HFFc6 (cell line): ENCODE measurements at regions not wholly inside any gene's neighbourhood (a gene's known extent, or its start where the extent isn't known, plus 50 kb on each side); places are given as distances from the start of the nearest gene placed in this dataset.

ENCODE experiments used
- DNase-seq: peaks from one replicate; pipeline ENCODE4 v3.0.0-alpha.2; 2018
- H3K27ac Mint-ChIP-seq: 2 replicates; pipeline ENCODE4 v1.8.0; 2020; ENCODE audit warnings: mild to moderate bottlenecking, mixed read lengths
- H3K27me3 Mint-ChIP-seq: 2 replicates; pipeline ENCODE4 v1.8.0; 2021; ENCODE audit warnings: mild to moderate bottlenecking, moderate library complexity, mixed read lengths; ENCODE audit not compliant: insufficient read depth
- H3K36me3 Mint-ChIP-seq: 2 replicates; pipeline ENCODE4 v1.8.0; 2021; ENCODE audit warnings: low read depth, mixed read lengths
- H3K4me1 Mint-ChIP-seq: 2 replicates; pipeline ENCODE4 v1.8.0; 2020; ENCODE audit warnings: low read depth, mixed read lengths
- H3K4me3 Mint-ChIP-seq: 2 replicates; pipeline ENCODE4 v1.8.0; 2020; ENCODE audit warnings: mild to moderate bottlenecking, moderate library complexity, mixed read lengths
- H3K9me3 Mint-ChIP-seq: 2 replicates; pipeline ENCODE4 v1.8.0; 2020; ENCODE audit warnings: mild to moderate bottlenecking, mixed read lengths
- CTCF ChIP-seq: fragments of 200-600 bp; sonication (generic); IDR thresholded peaks from 2 replicates; pipeline ENCODE4 v1.5.0; 2021; ENCODE audit warnings: antibody characterized with exemption, mild to moderate bottlenecking

GRCh38 chr4:4761128-4761982 lies 98.1 kb upstream of the MSX1 start:
- peaks cover 13% of the 10 kb centered on the region for H3K27me3 Mint-ChIP-seq
- H3K9me3 Mint-ChIP-seq = no peaks in the 10 kb centered on the region
- peak; percentile 43; the same call in 1 of the 2 replicates for TF ChIP-seq CTCF
- peaks cover 34% of the 10 kb centered on the region for H3K4me1 Mint-ChIP-seq
- H3K36me3 Mint-ChIP-seq = no peaks in the 10 kb centered on the region
- H3K27ac Mint-ChIP-seq = no peak overlapping the region
- H3K4me3 Mint-ChIP-seq = no peak overlapping the region
- no peak for DNase-seq

GRCh38 chr4:4759883-4760282 lies 99.6 kb upstream of the MSX1 start:
- TF ChIP-seq CTCF = no peak
- no peak overlapping the region for H3K4me3 Mint-ChIP-seq
- H3K9me3 Mint-ChIP-seq = no peaks in the 10 kb centered on the region
- no peak overlapping the region for H3K27ac Mint-ChIP-seq
- peaks cover 18% of the 10 kb centered on the region for H3K27me3 Mint-ChIP-seq
- no peak for DNase-seq
- no peaks in the 10 kb centered on the region for H3K36me3 Mint-ChIP-seq
- H3K4me1 Mint-ChIP-seq = peaks cover 34% of the 10 kb centered on the region

- no peak for DNase-seq
- no peak for TF ChIP-seq CTCF
- Mint-ChIP-seq H3K36me3 (no peaks in the 10 kb centered on the region), H3K27ac (no peak overlapping the region), H3K9me3 (no peaks in the 10 kb centered on the region), H3K4me3 (no peak overlapping the region), H3K27me3 (peaks cover 25% of the 10 kb centered on the region), H3K4me1 (peaks cover 29% of the 10 kb centered on the region)
These were observed 100.2 kb upstream of the MSX1 start for GRCh38 chr4:4759232-4759631.

GRCh38 chr4:4758681-4759080 lies 100.8 kb upstream of the MSX1 start:
- no peak overlapping the region for H3K27ac Mint-ChIP-seq
- TF ChIP-seq CTCF = no peak
- no peaks in the 10 kb centered on the region for H3K9me3 Mint-ChIP-seq
- DNase-seq = no peak
- H3K4me3 Mint-ChIP-seq = no peak overlapping the region
- peaks cover 24% of the 10 kb centered on the region for H3K4me1 Mint-ChIP-seq
- H3K36me3 Mint-ChIP-seq = no peaks in the 10 kb centered on the region
- H3K27me3 Mint-ChIP-seq = peaks cover 29% of the 10 kb centered on the region

GRCh38 chr4:4755306-4755705 lies 104.2 kb upstream of the MSX1 start:
- no peak overlapping the region for H3K4me3 Mint-ChIP-seq
- H3K27me3 Mint-ChIP-seq = peaks cover 52% of the 10 kb centered on the region
- H3K36me3 Mint-ChIP-seq = no peaks in the 10 kb centered on the region
- no peak for DNase-seq
- peak; percentile 15; the same call in 1 of the 2 replicates for TF ChIP-seq CTCF
- H3K4me1 Mint-ChIP-seq = peaks cover 15% of the 10 kb centered on the region
- H3K27ac Mint-ChIP-seq = no peak overlapping the region
- H3K9me3 Mint-ChIP-seq = no peaks in the 10 kb centered on the region
